ENCODE measurements at regions not wholly inside any gene's neighbourhood (a gene's known extent, or its start where the extent isn't known, plus 50 kb on each side); places are given as distances from the start of the nearest gene placed in this dataset.

DNA sequence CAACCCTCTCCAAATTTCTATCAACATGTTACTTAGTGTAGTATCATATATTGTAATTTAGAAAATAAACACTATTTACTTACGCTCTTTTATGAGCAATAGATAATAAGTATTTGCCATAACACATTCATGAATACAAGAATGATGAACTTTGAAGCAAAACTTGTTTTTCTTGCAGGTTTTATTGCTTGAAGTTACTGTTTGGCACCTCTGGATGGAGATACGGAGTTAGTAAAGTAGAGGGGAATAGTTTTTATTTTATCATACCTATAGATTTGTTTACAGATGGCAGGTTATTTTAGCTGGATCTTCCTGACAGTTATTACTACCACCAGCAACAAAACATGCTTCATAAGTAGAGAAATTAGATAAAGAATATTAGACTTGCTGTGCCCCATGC lies 274.2 kb upstream of the LRRTM4 start:
- Mint-ChIP-seq H3K9me3 (ENCODE audit: unreplicated experiment) (peaks cover 3% of the 10 kb centered on the region), H3K27ac (ENCODE audit: unreplicated experiment) (no peak overlapping the region), H3K36me3 (ENCODE audit: unreplicated experiment) (no peaks in the 10 kb centered on the region), H3K4me3 (ENCODE audit: unreplicated experiment) (no peak overlapping the region), H3K27me3 (ENCODE audit: unreplicated experiment) (no peaks in the 10 kb centered on the region), H3K4me1 (ENCODE audit: low read depth, unreplicated experiment) (peaks cover 2% of the 10 kb centered on the region)
- no peak for DNase-seq
- no peak for TF ChIP-seq CTCF (IDR thresholded peaks at IDR 0.05; ENCODE audit: partially characterized antibody, unreplicated experiment)

- Mint-ChIP-seq H3K4me1 (ENCODE audit: low read depth, unreplicated experiment) (peaks cover 2% of the 10 kb centered on the region), H3K36me3 (ENCODE audit: unreplicated experiment) (no peaks in the 10 kb centered on the region), H3K27ac (ENCODE audit: unreplicated experiment) (no peak overlapping the region)
Observed at GRCh38 chr2:77797088-77797487, 274.9 kb upstream of the LRRTM4 start.

GRCh38 chr2:77800410-77800809 lies 278.2 kb upstream of the LRRTM4 start:
- no peak for DNase-seq
- no peak for TF ChIP-seq CTCF (IDR thresholded peaks at IDR 0.05; ENCODE audit: partially characterized antibody, unreplicated experiment)
- Mint-ChIP-seq H3K27me3 (ENCODE audit: unreplicated experiment) (no peaks in the 10 kb centered on the region), H3K4me3 (ENCODE audit: unreplicated experiment) (no peak overlapping the region), H3K4me1 (ENCODE audit: low read depth, unreplicated experiment) (peaks cover 2% of the 10 kb centered on the region), H3K36me3 (ENCODE audit: unreplicated experiment) (no peaks in the 10 kb centered on the region), H3K27ac (ENCODE audit: unreplicated experiment) (no peak overlapping the region), H3K9me3 (ENCODE audit: unreplicated experiment) (peaks cover 3% of the 10 kb centered on the region)

More at GRCh38 chr2:77797088-77797487, 274.9 kb upstream of the LRRTM4 start:
- DNase-seq = no peak
- Mint-ChIP-seq H3K4me3 (ENCODE audit: unreplicated experiment) (no peak overlapping the region), H3K9me3 (ENCODE audit: unreplicated experiment) (peaks cover 3% of the 10 kb centered on the region), H3K27me3 (ENCODE audit: unreplicated experiment) (no peaks in the 10 kb centered on the region)
- TF ChIP-seq CTCF (IDR thresholded peaks at IDR 0.05; ENCODE audit: partially characterized antibody, unreplicated experiment) = no peak

GRCh38 chr2:77807531-77808215 lies 285.5 kb upstream of the LRRTM4 start:
- no peak for TF ChIP-seq CTCF (IDR thresholded peaks at IDR 0.05; ENCODE audit: partially characterized antibody, unreplicated experiment)
- no peak overlapping the region for H3K27ac Mint-ChIP-seq (ENCODE audit: unreplicated experiment)
- no peaks in the 10 kb centered on the region for H3K27me3 Mint-ChIP-seq (ENCODE audit: unreplicated experiment)
- no peaks in the 10 kb centered on the region for H3K9me3 Mint-ChIP-seq (ENCODE audit: unreplicated experiment)
- DNase-seq = no peak
- no peak overlapping the region for H3K4me3 Mint-ChIP-seq (ENCODE audit: unreplicated experiment)
- H3K4me1 Mint-ChIP-seq (ENCODE audit: low read depth, unreplicated experiment) = no peaks in the 10 kb centered on the region
- no peaks in the 10 kb centered on the region for H3K36me3 Mint-ChIP-seq (ENCODE audit: unreplicated experiment)

- H3K27me3 Mint-ChIP-seq (ENCODE audit: unreplicated experiment) = no peaks in the 10 kb centered on the region
Observed at GRCh38 chr2:77808599-77808998, 286.4 kb upstream of the LRRTM4 start.

More at GRCh38 chr2:77808599-77808998, 286.4 kb upstream of the LRRTM4 start:
- H3K9me3 Mint-ChIP-seq (ENCODE audit: unreplicated experiment) = no peaks in the 10 kb centered on the region
- no peaks in the 10 kb centered on the region for H3K4me1 Mint-ChIP-seq (ENCODE audit: low read depth, unreplicated experiment)
- TF ChIP-seq CTCF (IDR thresholded peaks at IDR 0.05; ENCODE audit: partially characterized antibody, unreplicated experiment) = no peak
- no peak overlapping the region for H3K27ac Mint-ChIP-seq (ENCODE audit: unreplicated experiment)
- H3K4me3 Mint-ChIP-seq (ENCODE audit: unreplicated experiment) = no peak overlapping the region
- H3K36me3 Mint-ChIP-seq (ENCODE audit: unreplicated experiment) = no peaks in the 10 kb centered on the region
- no peak for DNase-seq
